ENCODE measurements at regions not wholly inside any gene's neighbourhood (a gene's known extent, or its start where the extent isn't known, plus 50 kb on each side); places are given as distances from the start of the nearest gene placed in this dataset.

DNA sequence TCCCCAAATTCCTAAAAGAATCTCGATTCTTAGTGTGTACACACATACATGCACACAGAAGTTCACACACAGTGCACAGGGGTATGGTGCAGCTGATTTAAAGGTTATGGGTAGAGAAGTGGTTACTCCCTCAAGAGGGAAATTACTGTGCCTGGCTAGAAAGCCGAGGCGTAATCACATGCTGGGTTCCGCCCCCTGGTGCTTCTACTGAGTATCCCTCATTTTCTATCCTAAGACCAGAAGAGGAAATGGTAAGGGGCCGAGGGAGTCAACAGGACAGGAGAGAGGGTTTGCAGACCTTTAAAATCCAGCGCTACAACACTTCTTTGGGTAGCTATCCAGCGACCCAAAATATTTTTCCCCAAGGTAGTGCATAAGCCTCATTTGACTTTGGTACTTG is 147.3 kb upstream of the TMEM196 start:
- TF ChIP-seq, protein P1, sequence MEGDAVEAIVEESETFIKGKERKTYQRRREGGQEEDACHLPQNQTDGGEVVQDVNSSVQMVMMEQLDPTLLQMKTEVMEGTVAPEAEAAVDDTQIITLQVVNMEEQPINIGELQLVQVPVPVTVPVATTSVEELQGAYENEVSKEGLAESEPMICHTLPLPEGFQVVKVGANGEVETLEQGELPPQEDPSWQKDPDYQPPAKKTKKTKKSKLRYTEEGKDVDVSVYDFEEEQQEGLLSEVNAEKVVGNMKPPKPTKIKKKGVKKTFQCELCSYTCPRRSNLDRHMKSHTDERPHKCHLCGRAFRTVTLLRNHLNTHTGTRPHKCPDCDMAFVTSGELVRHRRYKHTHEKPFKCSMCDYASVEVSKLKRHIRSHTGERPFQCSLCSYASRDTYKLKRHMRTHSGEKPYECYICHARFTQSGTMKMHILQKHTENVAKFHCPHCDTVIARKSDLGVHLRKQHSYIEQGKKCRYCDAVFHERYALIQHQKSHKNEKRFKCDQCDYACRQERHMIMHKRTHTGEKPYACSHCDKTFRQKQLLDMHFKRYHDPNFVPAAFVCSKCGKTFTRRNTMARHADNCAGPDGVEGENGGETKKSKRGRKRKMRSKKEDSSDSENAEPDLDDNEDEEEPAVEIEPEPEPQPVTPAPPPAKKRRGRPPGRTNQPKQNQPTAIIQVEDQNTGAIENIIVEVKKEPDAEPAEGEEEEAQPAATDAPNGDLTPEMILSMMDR (IDR thresholded peaks at IDR 0.05), result no peak
- no peak for TF ChIP-seq EZH2 (IDR thresholded peaks at IDR 0.05; ENCODE audit: borderline replicate concordance, insufficient read depth, low read depth, low read length, poor library complexity, severe bottlenecking)
